IMR-90 (cell line): ENCODE measurements at regions not wholly inside any gene's neighbourhood (a gene's known extent, or its start where the extent isn't known, plus 50 kb on each side); places are given as distances from the start of the nearest gene placed in this dataset.

Experiments
- ATAC-seq: fragments of 200-7000 bp; cut with Tn5 transposase; 2 replicates; pipeline ENCODE4 v1.9.1; 2020; ENCODE audit warnings: low read depth, mild to moderate bottlenecking, moderate library complexity
- BruUV-seq: library from RNA; stranded (reverse); fragments of 400-500 nt; replicated peaks from 2 replicates; lab custom pipeline; 2021; lab: Mats Ljungman, UMichigan
- CTCF ChIA-PET: fragments of 300-600 bp; formaldehyde crosslinking; extraction: SDS; loops from one replicate; lab custom pipeline; 2021; ENCODE audit warnings: antibody characterized with exemption; lab: Yijun Ruan, JAX
- POLR2A ChIA-PET: fragments of 300-600 bp; sonication (Branson Sonifier 250); formaldehyde crosslinking; loops from one replicate; lab custom pipeline; 2022; ENCODE audit warnings: antibody characterized with exemption; ENCODE audit not compliant: unreplicated experiment; lab: Charles Lee
- DNase-seq: peaks from one replicate; pipeline ENCODE4 v3.0.0; 2013
- H2AFZ ChIP-seq: replicated peaks from 2 replicates; pipeline ENCODE3; 2013; ENCODE audit warnings: low read length, mild to moderate bottlenecking; ENCODE audit not compliant: poor library complexity
- H2AK5ac ChIP-seq: 2 replicates; pipeline ENCODE4 v1.6.1; 2013; ENCODE audit warnings: low read depth, low read length, inconsistent platforms
- H2AK9ac ChIP-seq: replicated peaks from 2 replicates; pipeline ENCODE3; 2013; ENCODE audit warnings: mild to moderate bottlenecking, low read depth, low read length, moderate library complexity; ENCODE audit not compliant: poor library complexity
- H2BK120ac ChIP-seq: 2 replicates; pipeline ENCODE4 v1.6.1; 2013; ENCODE audit warnings: low read depth, low read length, inconsistent platforms
- H2BK15ac ChIP-seq: 3 replicates; pipeline ENCODE4 v1.6.1; 2013; ENCODE audit warnings: low read depth, low read length, inconsistent platforms
- H2BK20ac ChIP-seq: 2 replicates; pipeline ENCODE4 v1.6.1; 2013; ENCODE audit warnings: low read depth, mild to moderate bottlenecking, inconsistent platforms, low read length, moderate library complexity
- H2BK5ac ChIP-seq: 2 replicates; pipeline ENCODE4 v1.6.1; 2013; ENCODE audit warnings: mild to moderate bottlenecking, low read depth, low read length, inconsistent platforms; ENCODE audit not compliant: poor library complexity, severe bottlenecking
- H3K14ac ChIP-seq: replicated peaks from 2 replicates; pipeline ENCODE4 v1.6.1; 2013; ENCODE audit warnings: low read depth, low read length, inconsistent platforms
- H3K18ac ChIP-seq: 2 replicates; pipeline ENCODE4 v1.6.1; 2013; ENCODE audit warnings: low read depth, low read length, control low read depth
- H3K23ac ChIP-seq: 2 replicates; pipeline ENCODE4 v1.6.1; 2013; ENCODE audit warnings: low read depth, low read length, inconsistent platforms
- H3K27ac ChIP-seq: 2 replicates; pipeline ENCODE4 v1.5.1; 2013; ENCODE audit warnings: mild to moderate bottlenecking, control low read depth, low read length; ENCODE audit not compliant: insufficient read depth
- H3K27me3 ChIP-seq: 2 replicates; pipeline ENCODE4 v1.6.1; 2013; ENCODE audit warnings: low read length; ENCODE audit not compliant: control insufficient read depth, insufficient read depth
- H3K36me3 ChIP-seq: 2 replicates; pipeline ENCODE4 v1.6.1; 2013; ENCODE audit warnings: low read length, mixed read lengths; ENCODE audit not compliant: control insufficient read depth, insufficient read depth
- H3K4ac ChIP-seq: 2 replicates; pipeline ENCODE4 v1.6.1; 2013; ENCODE audit warnings: low read depth, low read length, inconsistent platforms
- H3K4me1 ChIP-seq: 2 replicates; pipeline ENCODE4 v1.6.1; 2013; ENCODE audit warnings: low read length, mixed read lengths; ENCODE audit not compliant: control insufficient read depth, insufficient read depth
- H3K4me2 ChIP-seq: 2 replicates; pipeline ENCODE4 v1.6.1; 2013; ENCODE audit warnings: low read depth, mild to moderate bottlenecking, control low read depth, low read length, moderate library complexity
- H3K4me3 ChIP-seq: 2 replicates; pipeline ENCODE4 v1.5.1; 2013; ENCODE audit warnings: low read depth, mild to moderate bottlenecking, control low read depth, low read length, moderate library complexity; ENCODE audit not compliant: insufficient read depth
- H3K56ac ChIP-seq: 2 replicates; pipeline ENCODE4 v1.6.1; 2013; ENCODE audit warnings: low read length, inconsistent platforms; ENCODE audit not compliant: insufficient read depth; ENCODE audit errors: extremely low read depth
- H3K79me1 ChIP-seq, 2 experiments: 2 replicates each; pipeline ENCODE4 v1.6.1; 2013; ENCODE audit warnings: low read length in 2 of 2, inconsistent platforms in 1 of 2, low read depth in 1 of 2
- H3K9ac ChIP-seq: 2 replicates; pipeline ENCODE4 v1.6.1; 2013; ENCODE audit warnings: low read depth, low read length, control low read depth
- H3K9me1 ChIP-seq: 2 replicates; pipeline ENCODE4 v1.6.1; 2013; ENCODE audit warnings: low read length, inconsistent platforms; ENCODE audit not compliant: insufficient read depth
- H3K9me3 ChIP-seq: 2 replicates; pipeline ENCODE4 v1.6.1; 2013; ENCODE audit warnings: low read length; ENCODE audit not compliant: control insufficient read depth, insufficient read depth
- H4K20me1 ChIP-seq: 2 replicates; pipeline ENCODE4 v1.6.1; 2013; ENCODE audit warnings: low read length, inconsistent platforms; ENCODE audit not compliant: insufficient read depth
- H4K5ac ChIP-seq: 2 replicates; pipeline ENCODE4 v1.6.1; 2013; ENCODE audit warnings: mild to moderate bottlenecking, low read depth, low read length, control low read depth
- H4K8ac ChIP-seq, 2 experiments: 2 replicates each; pipeline ENCODE4 v1.6.1; 2013; ENCODE audit warnings: low read depth in 2 of 2, low read length in 2 of 2, control low read depth in 1 of 2, inconsistent platforms in 1 of 2
- H4K91ac ChIP-seq: 2 replicates; pipeline ENCODE4 v1.6.1; 2013; ENCODE audit warnings: low read depth, low read length, inconsistent platforms; ENCODE audit not compliant: insufficient read depth
- BHLHE40 ChIP-seq: fragments of 150-350 bp; IDR thresholded peaks from 2 replicates; pipeline ENCODE4 v1.6.1; 2016; ENCODE audit warnings: mild to moderate bottlenecking, low read depth, low read length
- CHD1 ChIP-seq: IDR thresholded peaks from 2 replicates; pipeline ENCODE4 v1.6.1; 2012; ENCODE audit warnings: low read depth, low read length, improper control_type of control experiment
- CTCF ChIP-seq: conservative IDR thresholded peaks from 2 replicates; pipeline ENCODE4 v1.5.1; 2012; ENCODE audit warnings: mild to moderate bottlenecking, low read depth, low read length, improper control_type of control experiment
- ELK1 ChIP-seq: fragments of 150-350 bp; IDR thresholded peaks from 2 replicates; pipeline ENCODE4 v1.6.1; 2016; ENCODE audit warnings: low read depth, mild to moderate bottlenecking, low read length, moderate library complexity, borderline replicate concordance
- FOS ChIP-seq: fragments of 150-350 bp; IDR thresholded peaks from 2 replicates; pipeline ENCODE4 v1.6.1; 2016; ENCODE audit warnings: low read depth, low read length
- MAFK ChIP-seq: IDR thresholded peaks from 2 replicates; pipeline ENCODE4 v1.6.1; 2012; ENCODE audit warnings: low read depth, low read length, improper control_type of control experiment
- MAZ ChIP-seq: IDR thresholded peaks from 2 replicates; pipeline ENCODE4 v1.6.1; 2012; ENCODE audit warnings: low read depth, mild to moderate bottlenecking, low read length, improper control_type of control experiment, moderate library complexity, borderline replicate concordance
- MXI1 ChIP-seq: IDR thresholded peaks from 2 replicates; pipeline ENCODE4 v1.6.1; 2012; ENCODE audit warnings: low read depth, mild to moderate bottlenecking, low read length, moderate library complexity, borderline replicate concordance
- NFE2L2 ChIP-seq: fragments of 150-350 bp; IDR thresholded peaks from 2 replicates; pipeline ENCODE4 v1.6.1; 2016; ENCODE audit warnings: low read depth, mild to moderate bottlenecking, low read length
- POLR2A ChIP-seq: IDR thresholded peaks from 2 replicates; pipeline ENCODE4 v1.6.1; 2012; ENCODE audit warnings: mild to moderate bottlenecking, low read depth, low read length
- RAD21 ChIP-seq: IDR thresholded peaks from 2 replicates; pipeline ENCODE4 v1.6.1; 2012; ENCODE audit warnings: low read length, improper control_type of control experiment
- RCOR1 ChIP-seq: IDR thresholded peaks from 2 replicates; pipeline ENCODE4 v1.6.1; 2012; ENCODE audit warnings: mild to moderate bottlenecking, low read length, improper control_type of control experiment; ENCODE audit not compliant: insufficient replicate concordance
- RFX5 ChIP-seq: IDR thresholded peaks from 2 replicates; pipeline ENCODE4 v1.8.0; 2012; ENCODE audit warnings: low read depth, mild to moderate bottlenecking, low read length, moderate library complexity
- SMC3 ChIP-seq: fragments of 150-350 bp; IDR thresholded peaks from 2 replicates; pipeline ENCODE4 v1.6.1; 2016; ENCODE audit warnings: low read depth, mild to moderate bottlenecking, antibody characterized with exemption, low read length, moderate library complexity
- WGBS, 2 experiments: methylation state at CpG; one replicate each; pipeline versions ENCODE4 v1.1.5 to v1.1.7; 2013; ENCODE audit warnings: missing lambda C conversion rate in 2 of 2; ENCODE audit not compliant: insufficient read length in 1 of 2; ENCODE audit errors: extremely low coverage in 2 of 2; 5-methylcytosine and 5-hydroxymethylcytosine counted together
- dilution Hi-C: fragments of 300-500 bp; cut with HindIII; formaldehyde crosslinking; loops from one replicate; pipeline ENCODE4 v1.14.3; 2018; ENCODE audit warnings: low sequenced_read_pairs; ENCODE audit not compliant: unreplicated experiment
- in situ Hi-C: fragments of 300-500 bp; cut with MboI; formaldehyde crosslinking; loops from 3 replicates; pipeline ENCODE4 v1.14.3; 2019; ENCODE audit warnings: low sequenced_read_pairs, inconsistent platforms, mixed read lengths
- intact Hi-C: fragments of 100-400 bp; cut with micrococcal nuclease; formaldehyde crosslinking; loops from 2 replicates; pipeline ENCODE4 v1.10.0; 2022

GRCh38 chr18:28504066-28504465, 327.1 kb upstream of the CDH2 start:
- Histone ChIP-seq H3K9me3 (no peaks in the 10 kb centered on the region), H4K8ac (no peak overlapping the region), H4K5ac (no peak overlapping the region), H3K27ac (no peak overlapping the region), H3K79me1 (no peaks in the 10 kb centered on the region), H4K91ac (no peak overlapping the region), H3K27me3 (no peaks in the 10 kb centered on the region), H3K23ac (no peak overlapping the region), H2AK9ac (no peak overlapping the region), H2BK20ac (no peak overlapping the region), H3K4me1 (no peaks in the 10 kb centered on the region), H2BK15ac (no peak overlapping the region), H3K36me3 (no peaks in the 10 kb centered on the region), H3K14ac (no peak overlapping the region), H3K4ac (no peak overlapping the region), H3K18ac (no peak overlapping the region), H3K56ac (no peak overlapping the region), H2BK5ac (no peak overlapping the region), H3K4me2 (no peak overlapping the region), H3K4me3 (no peak overlapping the region), H3K9ac (no peak overlapping the region), H2BK120ac (no peak overlapping the region), H2AFZ (no peak overlapping the region), H3K9me1 (no peaks in the 10 kb centered on the region), H2AK5ac (no peak overlapping the region), H4K20me1 (no peaks in the 10 kb centered on the region)
- TF ChIP-seq MXI1 (no peak), POLR2A (no peak), MAFK (no peak), BHLHE40 (no peak), RAD21 (no peak), RFX5 (no peak), CTCF (no peak), FOS (no peak), NFE2L2 (no peak), SMC3 (no peak), CHD1 (no peak), MAZ (no peak), ELK1 (no peak), RCOR1 (no peak)
- in situ Hi-C loops: no loop called here
- no CpG with 5 or more reads among the region's 4 CpGs for WGBS, 2 experiments
- POLR2A ChIA-PET: interaction anchor here (0.5 kb wide), 1 partner anchor 104 kb away, joined by 3 read pairs; no protein-coding TSS in a partner anchor
- no peak for DNase-seq
- no TSS peak for BruUV-seq
- dilution Hi-C loops: no loop called here
- intact Hi-C loops: no loop called here
- ATAC-seq: no peak
- CTCF ChIA-PET: no interaction called here
